ENCODE measurements at regions not wholly inside any gene's neighbourhood (a gene's known extent, or its start where the extent isn't known, plus 50 kb on each side); places are given as distances from the start of the nearest gene placed in this dataset.

GRCh38 chr11:116065191-116065895 lies 561.1 kb upstream of the CADM1 start:
- TF ChIP-seq POLR2A (IDR thresholded peaks at IDR 0.05) (no peak), CTCF (IDR thresholded peaks at IDR 0.05) (no peak)
